NCI-H187 (cell line): ENCODE measurements at regions not wholly inside any gene's neighbourhood (a gene's known extent, or its start where the extent isn't known, plus 50 kb on each side); places are given as distances from the start of the nearest gene placed in this dataset.
"Not testable (repeated sequence)": the region's sequence is repeated elsewhere in the genome, so short reads cannot be mapped to it uniquely, and the experiment has no call there.

Source experiments
- DNase-seq, 2 experiments: peaks; one replicate each; lab custom pipeline; 2025; lab: John Stamatoyannopoulos, UW

DNA sequence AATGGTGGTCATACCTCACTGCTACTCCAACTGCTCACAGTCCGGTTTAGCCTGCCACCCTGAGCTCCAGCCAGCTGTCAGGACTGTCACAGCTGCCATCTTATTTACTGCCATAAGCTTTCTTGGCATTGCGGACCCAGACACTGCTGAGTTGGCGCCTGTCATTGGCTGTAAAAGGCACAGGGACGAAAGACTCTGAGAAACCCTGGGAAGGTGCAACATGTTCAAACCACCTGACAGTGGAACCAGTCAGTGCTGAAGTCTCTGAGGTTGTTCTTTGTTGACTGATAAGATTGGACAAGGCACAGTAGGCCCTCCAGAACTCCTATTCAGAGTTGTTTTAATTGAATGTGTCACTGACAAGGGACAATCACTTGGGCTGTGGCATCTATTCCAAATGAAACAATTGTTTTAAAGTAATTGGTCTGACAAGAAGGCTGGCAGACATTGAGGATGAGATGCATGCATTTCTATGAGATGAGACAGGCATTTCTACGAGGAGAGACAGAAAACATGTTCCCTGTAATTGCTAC, 927.8 kb downstream of the STPG2 start:
- no peak for DNase-seq

DNA sequence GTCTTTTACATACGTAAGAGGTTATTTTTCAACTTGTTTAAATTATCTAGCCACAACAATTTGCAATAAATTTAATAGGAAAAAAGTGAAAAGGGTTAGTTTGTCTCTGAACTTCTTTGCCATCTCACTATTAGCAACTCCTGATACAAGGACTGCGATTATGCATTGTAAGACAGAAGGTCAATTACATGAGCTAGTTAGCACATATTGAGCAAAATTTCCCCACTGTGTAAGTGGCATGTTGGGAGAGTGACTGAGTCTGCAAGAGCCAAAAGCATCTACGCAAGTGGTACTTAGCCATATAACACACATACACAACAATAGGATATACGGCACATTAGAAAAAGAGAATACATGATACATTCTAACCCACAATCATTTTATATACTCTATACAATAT, 927.2 kb downstream of the STPG2 start:
- no peak for DNase-seq

DNA sequence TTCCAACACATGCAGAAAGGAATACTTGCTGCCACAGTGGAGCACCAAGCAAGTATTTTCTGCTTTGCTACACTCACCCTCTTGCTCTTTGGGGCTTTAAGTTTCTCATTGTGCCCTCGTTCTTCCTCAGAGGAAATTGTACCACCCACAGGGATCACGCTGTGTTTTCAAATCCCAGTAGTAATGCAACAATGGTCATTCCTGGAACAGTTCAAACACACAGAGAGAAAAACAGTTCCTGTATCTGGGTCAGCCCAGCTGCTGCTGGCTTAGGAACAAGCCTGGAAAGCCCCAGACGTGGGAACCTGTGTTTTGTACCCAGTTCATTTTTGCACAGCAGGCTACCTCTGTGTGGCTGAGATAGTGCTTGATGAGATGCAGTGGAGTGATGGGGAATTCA, 907.8 kb downstream of the STPG2 start:
- DNase-seq: no peak

DNA sequence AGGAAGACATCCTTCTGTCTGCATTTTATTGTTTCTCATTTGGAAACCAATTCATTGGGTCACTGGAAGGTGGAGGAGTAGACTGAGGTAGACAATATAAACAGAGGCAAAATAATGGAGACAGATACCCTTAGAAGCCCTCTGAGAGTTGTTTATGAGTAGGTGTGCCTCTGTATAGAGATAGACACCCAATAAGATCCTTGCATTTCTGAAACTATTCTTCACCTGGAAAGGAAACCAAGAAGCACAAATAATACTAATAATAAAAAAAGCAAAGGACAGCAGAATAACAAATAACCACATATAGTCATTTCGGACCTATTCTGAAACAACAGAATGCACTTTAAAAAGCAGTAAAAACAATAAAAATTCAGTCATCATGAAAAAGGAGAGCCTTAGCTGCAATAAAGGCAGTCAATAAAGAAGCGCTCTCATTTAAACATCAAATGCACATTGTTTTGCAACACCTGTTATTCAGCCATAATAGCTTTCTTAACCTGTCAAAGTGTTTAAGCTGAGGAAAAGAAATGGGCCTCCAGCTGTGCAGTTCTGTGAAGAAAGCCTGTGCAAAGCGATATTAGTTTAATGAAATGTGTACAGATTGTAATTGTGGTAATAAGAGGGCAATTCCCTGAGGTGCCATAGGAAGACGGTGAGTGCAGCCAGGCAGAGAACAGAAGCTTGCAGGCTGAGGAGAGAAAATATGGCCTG, 904.2 kb downstream of the STPG2 start:
- DNase-seq: peak; percentile 52 to 64

DNA sequence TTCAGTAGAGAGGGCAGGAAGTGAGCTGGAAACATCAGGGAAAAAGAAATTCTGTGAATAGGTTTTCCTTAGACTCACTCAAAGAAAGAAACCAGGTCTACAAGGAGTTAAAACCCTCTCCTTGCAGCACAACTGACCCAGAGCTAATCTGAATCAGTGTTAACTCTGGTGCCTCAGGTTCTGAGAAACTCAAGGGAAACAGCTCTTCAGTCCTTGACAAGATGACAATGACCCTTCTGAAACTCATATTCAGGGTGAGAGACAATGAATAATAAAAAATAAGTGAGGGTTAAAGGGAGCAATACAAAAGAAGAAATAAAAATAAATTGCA, 903.6 kb downstream of the STPG2 start:
- DNase-seq: no peak

DNA sequence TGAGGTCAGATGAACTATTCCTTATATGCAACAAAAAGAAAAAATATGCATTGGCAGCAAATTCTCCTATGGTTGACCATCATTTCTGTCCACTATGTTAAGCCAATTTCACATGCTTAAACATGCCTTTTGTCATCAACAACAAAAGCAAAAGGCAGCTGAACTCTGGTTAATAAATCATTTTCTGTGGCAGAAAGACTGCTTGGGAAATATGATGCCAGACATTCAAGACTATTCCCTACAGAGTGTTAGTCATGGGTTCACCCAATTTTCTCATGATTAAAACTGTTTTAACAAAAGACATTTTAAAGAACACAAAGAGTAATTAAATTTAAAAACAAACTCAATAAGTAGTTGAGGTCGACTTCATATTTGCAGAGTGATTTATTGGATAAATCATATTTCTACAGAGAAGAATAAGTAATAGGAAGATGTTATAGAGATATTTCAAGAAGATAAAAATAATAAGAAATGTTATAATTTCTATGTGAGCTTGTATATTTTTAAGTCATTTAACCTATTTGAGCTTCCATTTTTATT, 890.6 kb downstream of the STPG2 start:
- DNase-seq: no peak

DNA sequence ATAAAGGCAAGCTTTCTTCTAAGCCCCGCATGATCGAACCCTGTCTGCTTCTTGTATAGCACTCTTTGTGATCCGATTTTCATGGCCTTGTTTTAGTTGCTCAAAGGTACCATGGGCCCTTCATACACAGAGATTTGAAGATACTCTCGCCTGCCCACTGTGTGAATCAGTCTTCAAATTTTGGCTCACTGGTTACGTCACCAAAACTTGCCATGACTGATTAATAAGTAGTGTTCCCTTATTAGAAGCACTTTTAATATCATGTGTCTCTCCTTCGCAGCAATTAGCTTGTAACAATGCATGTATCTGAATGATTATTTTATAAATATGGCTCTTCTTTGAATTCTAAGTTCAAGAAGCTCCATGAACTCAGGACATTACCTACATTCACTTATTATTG, 880.5 kb downstream of the STPG2 start:
- no peak for DNase-seq

DNA sequence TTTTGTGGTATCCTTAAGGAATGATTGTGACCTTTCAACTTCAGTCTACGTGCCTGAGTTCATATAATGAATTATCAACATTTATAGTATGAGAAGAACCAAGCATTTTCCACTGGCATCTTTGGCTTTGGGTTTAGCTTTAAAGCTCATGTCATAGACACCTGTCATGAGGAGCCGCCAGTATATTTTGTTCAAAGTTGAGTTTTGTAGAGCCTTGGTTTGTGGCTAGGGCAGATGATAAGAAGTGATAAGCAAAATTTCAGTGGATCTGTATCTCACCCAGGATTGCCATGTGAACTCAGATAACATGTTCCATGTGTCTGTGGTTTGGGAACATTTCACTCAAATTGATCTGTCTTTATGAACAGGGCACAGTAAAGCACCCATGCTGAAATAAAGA, 873.2 kb downstream of the STPG2 start:
- DNase-seq: no peak

DNA sequence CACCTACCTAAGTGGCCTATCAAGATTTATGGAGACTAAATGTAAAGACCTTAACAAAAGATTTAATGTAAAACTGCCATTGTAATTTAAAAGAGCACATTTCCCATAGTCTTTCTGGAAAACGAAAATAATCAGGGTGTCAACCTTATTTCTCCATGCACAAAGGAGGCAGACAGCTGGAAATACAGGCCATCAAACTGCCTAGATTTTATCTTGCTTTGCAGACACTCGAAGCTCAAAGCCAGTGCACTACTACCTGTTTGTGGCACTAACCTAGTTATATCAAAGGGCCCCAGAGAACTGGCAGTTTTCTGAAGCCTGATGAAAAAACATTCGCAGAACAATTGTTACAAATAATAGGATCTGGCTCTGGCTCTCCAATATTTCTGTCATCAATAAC, 863.9 kb downstream of the STPG2 start:
- DNase-seq: no peak

DNA sequence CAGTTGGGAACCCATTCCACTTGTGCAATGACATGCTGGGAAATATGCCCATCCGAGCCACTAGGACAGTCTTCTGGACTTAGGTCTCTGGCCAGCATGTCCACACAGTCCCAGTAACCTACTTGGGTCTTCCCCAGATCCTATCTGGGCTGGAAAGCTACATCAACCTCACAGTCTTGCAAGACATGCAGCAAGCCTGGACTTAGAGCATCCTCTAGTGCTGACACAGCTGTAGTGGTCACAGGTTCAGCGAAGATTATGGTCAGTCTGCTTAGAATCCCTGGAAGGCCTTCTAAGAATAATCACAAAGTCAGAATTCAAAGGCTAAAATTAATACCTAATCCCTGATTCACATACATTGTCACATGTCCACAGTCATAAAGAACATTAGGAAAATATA, 842.7 kb downstream of the STPG2 start:
- no peak for DNase-seq

DNA sequence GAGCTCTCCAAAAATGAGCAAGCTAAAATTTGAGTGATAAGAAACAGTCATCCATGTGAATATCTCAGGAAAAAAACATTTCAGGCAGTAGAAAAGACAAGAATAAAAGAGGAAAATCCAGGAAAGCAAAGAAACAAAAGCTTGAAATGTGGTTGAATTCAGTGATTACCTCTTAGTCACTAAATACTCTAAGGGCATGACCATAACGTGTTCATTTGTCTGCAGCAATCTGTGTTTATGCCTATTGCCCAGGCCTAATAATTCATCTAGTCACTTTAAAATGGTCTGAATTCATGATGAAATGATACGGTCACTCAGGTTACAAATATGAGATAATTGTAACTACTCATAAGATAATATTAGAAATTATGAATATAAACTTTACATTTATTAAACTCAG, 837.9 kb downstream of the STPG2 start:
- no peak for DNase-seq

DNA sequence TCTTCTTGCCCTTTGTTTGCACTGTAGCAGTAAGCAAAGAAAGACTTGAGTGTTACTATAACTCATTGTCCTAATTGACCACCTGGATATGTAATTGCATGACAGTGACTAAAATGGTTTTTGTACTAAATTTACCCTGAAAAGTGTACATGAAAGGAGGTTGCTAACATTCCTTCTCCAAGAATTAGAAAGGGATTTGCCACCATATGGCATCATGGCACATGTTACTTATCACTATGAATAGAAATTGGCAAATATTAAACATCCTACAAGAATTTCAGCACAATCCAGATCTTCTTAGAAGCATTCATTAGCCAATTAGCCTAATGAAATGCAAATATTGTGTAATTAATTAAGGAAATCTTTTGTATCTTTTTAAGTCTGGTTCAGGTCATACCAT, 834.2 kb downstream of the STPG2 start:
- DNase-seq: no peak

DNA sequence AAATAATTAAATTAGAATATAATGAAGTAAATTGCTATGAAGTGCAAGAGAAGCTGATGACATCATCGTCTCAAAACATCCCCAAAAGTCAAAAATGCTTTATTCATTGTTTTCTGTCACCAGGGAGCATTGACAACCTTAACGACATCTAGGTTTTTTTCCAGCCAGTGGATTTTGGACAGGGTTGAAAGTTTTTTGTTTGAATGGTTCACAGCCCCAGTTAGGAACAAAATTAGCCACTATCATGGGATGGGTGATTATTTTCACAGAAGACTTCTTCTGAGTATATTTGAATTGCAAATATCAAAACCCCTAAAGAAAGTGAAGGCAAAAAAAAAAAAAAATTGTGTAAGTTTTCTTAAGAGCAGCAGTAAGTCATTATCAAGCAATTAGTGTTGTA, 826.1 kb downstream of the STPG2 start:
- no peak for DNase-seq

DNA sequence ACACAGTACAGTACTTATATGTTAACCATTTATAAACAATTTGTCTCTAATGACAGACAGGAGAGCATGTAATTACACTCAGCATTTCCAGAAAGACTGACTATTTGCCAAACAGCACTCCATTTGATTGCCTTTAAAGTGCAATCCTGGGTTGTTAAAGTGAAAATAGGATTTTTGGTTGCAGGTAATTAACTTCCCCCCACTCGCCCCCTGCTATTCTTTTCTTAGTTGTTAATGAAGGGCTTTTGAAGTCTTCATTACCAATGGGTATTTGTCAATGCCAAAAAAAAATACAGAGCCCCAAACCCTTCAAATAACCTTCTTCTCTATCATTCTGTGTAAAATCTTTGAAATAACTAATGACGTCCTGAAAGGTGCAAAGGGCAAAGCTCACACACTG, 825.6 kb downstream of the STPG2 start:
- no peak for DNase-seq

DNA sequence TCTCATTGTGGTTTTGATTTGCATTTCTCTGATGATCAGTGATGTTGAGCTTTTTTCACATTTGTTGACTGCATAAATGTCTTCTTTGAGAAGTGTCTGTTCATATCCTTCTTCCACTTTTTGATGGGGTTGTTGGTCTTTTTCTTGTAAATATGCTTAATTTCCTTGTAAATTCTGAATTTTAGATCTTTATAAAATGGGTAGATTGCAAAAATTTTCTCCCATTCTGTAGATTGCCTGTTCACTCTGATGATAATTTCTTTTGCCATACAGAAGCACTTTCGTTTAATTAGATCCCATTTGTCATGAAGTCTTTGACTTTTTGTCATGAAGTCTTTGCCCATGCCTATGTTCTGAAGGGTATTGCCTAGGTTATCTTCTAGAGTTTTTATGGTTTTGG, 817.5 kb downstream of the STPG2 start:
- not testable (repeated sequence) for DNase-seq

DNA sequence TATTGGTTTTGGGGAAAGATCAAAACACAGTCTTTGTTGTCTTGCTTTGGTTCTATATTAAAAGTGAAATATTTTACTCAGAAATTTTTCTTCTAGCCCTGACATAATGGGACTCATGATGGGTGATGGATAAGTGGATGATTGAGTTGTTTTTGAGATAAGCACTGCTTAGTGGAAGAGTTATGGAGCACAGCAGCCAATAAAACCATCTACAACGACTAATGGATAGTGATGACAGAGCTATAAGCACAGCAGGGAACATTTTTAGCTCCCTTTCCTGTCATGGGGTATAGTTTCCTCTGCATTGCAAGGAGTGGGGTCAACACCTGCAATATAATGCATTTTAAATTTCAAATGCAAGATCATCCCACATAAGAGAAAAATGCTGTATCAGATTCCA, 812.4 kb downstream of the STPG2 start:
- peak; percentile 42 to 60 for DNase-seq

DNA sequence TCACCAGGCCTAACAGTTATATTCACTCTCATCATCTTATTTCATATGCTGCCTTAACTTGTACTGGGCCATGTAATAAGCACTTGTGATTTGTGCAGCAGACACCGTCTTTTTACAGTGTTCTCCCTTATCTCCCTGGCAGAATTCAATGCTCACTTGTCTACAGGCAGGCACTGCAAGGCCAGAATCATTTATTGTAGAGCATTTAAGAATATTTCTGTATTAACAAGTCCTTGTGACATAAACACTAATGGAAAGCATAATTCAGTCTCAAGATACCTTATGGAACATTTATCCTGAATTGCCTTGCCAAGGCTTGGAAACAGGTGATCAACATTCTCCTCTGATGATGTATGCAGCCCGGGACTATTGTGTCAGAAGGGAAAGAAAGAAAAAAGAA, 808.9 kb downstream of the STPG2 start:
- no peak for DNase-seq

DNA sequence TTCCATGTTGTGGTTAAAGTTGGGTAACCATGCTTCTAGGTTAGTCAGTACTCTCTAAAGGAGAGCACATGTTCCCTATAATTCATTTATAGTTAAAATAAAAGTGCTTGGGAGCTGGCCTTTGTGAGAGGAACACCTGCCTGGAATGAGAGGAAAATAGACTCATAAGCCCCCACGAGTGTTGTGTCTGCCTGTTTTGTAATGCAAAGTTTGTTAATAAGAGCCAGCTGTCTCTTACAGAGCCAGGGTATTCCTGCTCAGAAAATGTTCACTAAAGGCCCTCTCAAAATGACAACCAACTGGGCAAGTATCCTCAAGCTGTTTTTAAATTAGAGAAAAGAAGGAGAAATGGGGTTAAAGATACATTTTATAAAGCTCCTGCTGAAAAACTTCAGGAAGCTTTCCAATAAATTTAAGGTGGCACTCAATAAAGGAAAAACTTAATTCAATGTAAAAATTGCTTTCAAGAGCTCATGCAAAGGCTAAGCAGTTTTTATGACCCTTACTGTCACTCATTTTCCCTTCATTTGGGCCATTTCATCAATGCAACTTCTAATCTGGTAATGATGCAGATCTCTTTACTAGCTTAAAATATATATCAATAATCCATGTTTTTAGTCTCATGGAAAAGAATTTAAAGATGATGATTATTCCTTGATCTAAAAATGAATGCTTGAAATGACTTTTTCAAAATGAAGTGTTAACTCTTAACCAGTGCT, 793.6 kb downstream of the STPG2 start:
- peak; percentile 29 to 71 for DNase-seq

DNA sequence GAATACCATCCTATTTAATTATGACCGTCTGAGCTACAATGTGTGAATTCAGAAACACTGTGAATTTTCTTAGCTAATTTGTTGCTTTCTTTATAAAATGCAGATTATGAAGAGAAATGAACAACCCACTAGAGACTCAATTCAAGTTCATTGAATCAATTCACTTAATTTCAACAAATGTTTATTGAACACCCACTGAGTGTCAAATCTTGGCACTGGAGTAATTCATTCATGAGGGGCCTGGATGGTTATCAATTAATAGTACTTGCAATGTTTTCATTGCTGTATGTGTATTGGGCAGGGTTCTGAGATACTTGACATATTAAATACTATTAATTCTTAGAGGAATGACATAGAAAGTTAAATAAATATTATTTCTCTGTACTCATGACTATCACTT, 789.4 kb downstream of the STPG2 start:
- no peak for DNase-seq

DNA sequence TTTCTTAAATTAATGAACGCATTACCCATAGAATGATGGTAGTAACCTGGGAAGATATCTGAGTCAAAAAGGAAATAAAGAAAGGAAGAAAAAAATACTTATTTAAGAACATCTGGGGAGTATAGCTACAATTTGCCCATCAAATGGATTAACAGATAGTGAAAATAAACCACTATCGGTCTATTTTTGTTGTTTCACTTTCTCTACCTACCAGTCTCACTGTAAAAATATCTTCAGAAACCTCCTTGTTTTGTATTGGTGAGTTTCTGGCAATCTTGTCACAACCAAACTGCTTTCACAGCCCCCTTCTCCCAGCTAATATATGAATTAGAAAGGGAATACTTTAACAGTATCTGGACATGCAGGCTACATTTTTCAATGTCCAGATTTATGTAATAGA, 783.5 kb downstream of the STPG2 start:
- no peak for DNase-seq

DNA sequence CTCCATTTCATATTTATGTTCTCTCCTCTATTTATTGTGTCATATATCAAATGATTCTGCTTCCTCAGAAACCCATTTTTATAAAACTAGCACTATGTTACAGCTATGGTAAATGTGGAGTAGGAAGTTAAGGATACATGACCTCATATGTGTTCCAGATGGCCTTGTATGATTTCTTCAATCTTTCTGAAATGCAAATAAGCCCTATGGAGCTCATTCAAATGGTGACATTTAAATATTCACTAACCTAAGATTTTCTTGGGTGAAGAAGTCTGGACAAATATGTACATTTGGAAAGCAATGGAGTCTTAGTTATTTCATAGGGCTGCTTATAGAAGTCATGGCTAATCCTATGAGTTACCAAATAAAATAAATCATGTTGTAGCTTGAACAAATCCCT, 782.5 kb downstream of the STPG2 start:
- DNase-seq: no peak

DNA sequence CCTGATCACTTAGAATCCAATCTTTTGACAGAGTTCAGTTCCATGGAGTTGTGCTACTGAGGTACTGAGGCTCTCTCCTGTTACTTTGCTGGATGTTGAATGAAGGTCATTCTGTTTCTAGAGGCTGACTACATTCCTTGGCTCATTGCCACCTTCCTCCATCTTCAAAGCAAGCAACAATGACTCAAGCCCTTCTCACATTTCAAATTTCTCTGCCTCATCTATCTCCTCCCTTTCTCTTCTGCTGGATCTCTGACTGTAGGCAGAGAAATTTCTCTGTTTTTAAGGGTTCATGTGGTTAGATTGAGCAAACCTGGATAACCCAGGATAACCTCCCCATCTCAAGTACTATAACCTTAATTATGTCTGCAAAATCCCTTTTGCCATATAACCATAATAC, 775.4 kb downstream of the STPG2 start:
- no peak for DNase-seq

DNA sequence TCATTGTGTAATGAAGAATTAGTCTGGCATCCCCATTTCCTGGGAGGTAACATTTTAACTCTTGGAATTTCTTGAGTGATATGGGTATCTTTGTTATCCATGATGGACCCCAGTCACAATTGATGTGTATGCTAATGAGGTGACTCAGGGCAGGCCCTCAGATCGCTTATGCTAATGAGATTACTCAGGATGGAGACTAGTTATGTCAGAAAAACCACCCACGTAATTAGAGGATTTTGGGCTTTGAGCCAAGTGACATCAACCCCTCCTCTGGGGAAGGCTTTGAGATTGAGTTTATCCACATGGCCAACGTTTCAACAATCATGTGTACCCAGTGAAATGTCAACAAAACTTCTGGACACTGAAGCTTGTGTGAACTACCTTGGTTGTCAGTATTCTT, 772.7 kb downstream of the STPG2 start:
- DNase-seq: no peak

DNA sequence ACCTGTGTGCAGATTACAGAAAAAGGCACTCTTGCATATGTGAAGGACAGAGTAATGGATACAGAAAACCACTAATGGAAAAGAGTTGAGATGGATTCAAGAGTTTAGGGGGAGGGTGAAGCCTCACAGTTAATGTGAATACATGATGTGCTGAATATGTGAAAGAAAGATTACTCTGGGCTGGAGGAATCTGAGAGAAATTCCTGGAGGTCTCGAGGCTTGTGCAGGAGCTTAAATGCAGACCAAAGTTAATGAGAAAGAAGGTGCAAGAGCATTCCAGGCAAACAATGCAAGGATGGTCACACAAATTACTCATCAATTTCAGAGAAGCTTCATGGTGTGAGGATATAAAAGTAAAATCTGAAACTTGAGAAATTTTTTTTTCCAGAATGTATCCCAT, 768.8 kb downstream of the STPG2 start:
- no peak for DNase-seq
